OCI-LY1 (cell line): ENCODE measurements at regions not wholly inside any gene's neighbourhood (a gene's known extent, or its start where the extent isn't known, plus 50 kb on each side); places are given as distances from the start of the nearest gene placed in this dataset.

Experiments
- CTCF ChIP-seq: fragments of 200-600 bp; sonication (generic), shearing (Covaris generic); IDR thresholded peaks from 2 replicates; pipeline ENCODE4 v1.5.1; 2017; ENCODE audit warnings: mild to moderate bottlenecking, antibody characterized with exemption, low read length, moderate library complexity, mixed read lengths
- EZH2 ChIP-seq: fragments of 200-600 bp; sonication (generic), shearing (Covaris generic); IDR thresholded peaks from 2 replicates; pipeline ENCODE4 v1.8.0; 2017; ENCODE audit warnings: borderline replicate concordance, mixed run types, mild to moderate bottlenecking, antibody characterized with exemption, low read length, moderate library complexity, mixed read lengths

GRCh38 chr17:79451167-79451566 is 159.7 kb downstream of the RBFOX3 start:
- TF ChIP-seq CTCF (no peak), EZH2 (no peak)
